Neural cell (in vitro differentiated cells): ENCODE measurements at regions not wholly inside any gene's neighbourhood (a gene's known extent, or its start where the extent isn't known, plus 50 kb on each side); places are given as distances from the start of the nearest gene placed in this dataset.

Experiments
- H2AFZ ChIP-seq: fragments of 200-600, 300-800 bp; sonication (generic), shearing (Covaris generic); 2 replicates; pipeline ENCODE4 v1.6.0; 2014; ENCODE audit warnings: low read depth, mild to moderate bottlenecking, antibody characterized with exemption, low read length, moderate library complexity
- H3F3A ChIP-seq: fragments of 200-600 bp; shearing (Covaris generic); 2 replicates; pipeline ENCODE4 v1.6.1; 2016; ENCODE audit warnings: mild to moderate bottlenecking, moderate library complexity, mixed read lengths, antibody characterized with exemption, low read length; ENCODE audit not compliant: insufficient read depth, poor library complexity, severe bottlenecking
- H3K27ac ChIP-seq: fragments of 200-600, 300-800 bp; sonication (generic), shearing (Covaris generic); 2 replicates; pipeline ENCODE4 v1.5.1; 2014; ENCODE audit warnings: mild to moderate bottlenecking, low read length, moderate library complexity
- H3K27me3 ChIP-seq: fragments of 300-800, 200-600 bp; sonication (generic), shearing (Covaris generic); 2 replicates; pipeline ENCODE4 v1.6.0; 2014; ENCODE audit warnings: mild to moderate bottlenecking, low read depth, low read length, moderate library complexity; ENCODE audit not compliant: insufficient read depth
- H3K36me3 ChIP-seq: fragments of 300-800, 200-600 bp; sonication (generic), shearing (Covaris generic); 2 replicates; pipeline ENCODE4 v1.5.1; 2014; ENCODE audit warnings: mild to moderate bottlenecking, antibody characterized with exemption, low read length, moderate library complexity; ENCODE audit not compliant: insufficient read depth
- H3K4me2 ChIP-seq: fragments of 300-800, 200-600 bp; sonication (generic), shearing (Covaris generic); 2 replicates; pipeline ENCODE4 v1.6.0; 2014; ENCODE audit warnings: mild to moderate bottlenecking, low read length
- H3K4me3 ChIP-seq: fragments of 300-800, 200-600 bp; sonication (generic), shearing (Covaris generic); 2 replicates; pipeline ENCODE4 v1.5.1; 2014; ENCODE audit warnings: mild to moderate bottlenecking, low read length, moderate library complexity
- H3K79me2 ChIP-seq: fragments of 200-600 bp; shearing (Covaris generic); replicated peaks from 2 replicates; pipeline ENCODE4 v1.6.0; 2014; ENCODE audit warnings: mild to moderate bottlenecking, low read length, moderate library complexity; ENCODE audit not compliant: insufficient read depth
- H3K9ac ChIP-seq: fragments of 300-800, 200-600 bp; sonication (generic), shearing (Covaris generic); 2 replicates; pipeline ENCODE4 v1.6.1; 2016; ENCODE audit warnings: mild to moderate bottlenecking, low read length, mixed read lengths
- H3K9me2 ChIP-seq: fragments of 200-600 bp; shearing (Covaris generic); 2 replicates; pipeline ENCODE4 v1.6.1; 2016; ENCODE audit warnings: mild to moderate bottlenecking, low read length, mixed read lengths; ENCODE audit not compliant: insufficient read depth
- H3K9me3 ChIP-seq: fragments of 200-600, 300-800 bp; sonication (generic), shearing (Covaris generic); 2 replicates; pipeline ENCODE4 v1.6.1; 2016; ENCODE audit warnings: mild to moderate bottlenecking, mixed run types, low read length, moderate library complexity, mixed read lengths
- H4K20me1 ChIP-seq: fragments of 200-600 bp; shearing (Covaris generic); 2 replicates; pipeline ENCODE4 v1.6.1; 2016; ENCODE audit warnings: mild to moderate bottlenecking, mixed run types; ENCODE audit not compliant: insufficient read depth
- EP300 ChIP-seq: fragments of 450-650 bp; conservative IDR thresholded peaks from 2 replicates; pipeline ENCODE4 v1.6.1; 2014; ENCODE audit warnings: antibody characterized with exemption, mild to moderate bottlenecking, moderate library complexity; ENCODE audit not compliant: poor library complexity, severe bottlenecking
- EZH2 ChIP-seq: fragments of 200-600, 300-800 bp; shearing (Covaris generic), sonication (generic); IDR thresholded peaks from 2 replicates; pipeline ENCODE4 v1.6.1; 2014; ENCODE audit warnings: antibody characterized with exemption, low read length, borderline replicate concordance, mild to moderate bottlenecking; ENCODE audit not compliant: insufficient read depth, poor library complexity, severe bottlenecking
- MXI1 ChIP-seq: fragments of 450-650 bp; conservative IDR thresholded peaks from 2 replicates; pipeline ENCODE4 v1.6.1; 2014; ENCODE audit warnings: antibody characterized with exemption, mild to moderate bottlenecking; ENCODE audit not compliant: poor library complexity, severe bottlenecking
- POLR2AphosphoS5 ChIP-seq: IDR thresholded peaks from 2 replicates; pipeline ENCODE4 v1.6.1; 2012
- RAD21 ChIP-seq: fragments of 450-650 bp; conservative IDR thresholded peaks from 2 replicates; pipeline ENCODE4 v1.6.1; 2014; ENCODE audit warnings: antibody characterized with exemption, mild to moderate bottlenecking, moderate library complexity
- SMC3 ChIP-seq: fragments of 450-650 bp; conservative IDR thresholded peaks from 2 replicates; pipeline ENCODE4 v1.6.1; 2014; ENCODE audit warnings: antibody characterized with exemption, mild to moderate bottlenecking, moderate library complexity; ENCODE audit not compliant: poor library complexity
- TAF1 ChIP-seq: IDR thresholded peaks from 2 replicates; pipeline ENCODE4 v1.6.1; 2012; ENCODE audit warnings: low read depth
- TF ChIP-seq, protein P1 (sequence below): fragments of 450-650 bp; IDR thresholded peaks from 2 replicates; pipeline ENCODE4 v1.5.1; 2014; ENCODE audit warnings: antibody characterized with exemption, mild to moderate bottlenecking, moderate library complexity; ENCODE audit not compliant: poor library complexity, severe bottlenecking
- TF ChIP-seq, protein P2 (sequence below): IDR thresholded peaks from 2 replicates; pipeline ENCODE4 v1.6.1; 2012; ENCODE audit warnings: borderline replicate concordance

DNA sequence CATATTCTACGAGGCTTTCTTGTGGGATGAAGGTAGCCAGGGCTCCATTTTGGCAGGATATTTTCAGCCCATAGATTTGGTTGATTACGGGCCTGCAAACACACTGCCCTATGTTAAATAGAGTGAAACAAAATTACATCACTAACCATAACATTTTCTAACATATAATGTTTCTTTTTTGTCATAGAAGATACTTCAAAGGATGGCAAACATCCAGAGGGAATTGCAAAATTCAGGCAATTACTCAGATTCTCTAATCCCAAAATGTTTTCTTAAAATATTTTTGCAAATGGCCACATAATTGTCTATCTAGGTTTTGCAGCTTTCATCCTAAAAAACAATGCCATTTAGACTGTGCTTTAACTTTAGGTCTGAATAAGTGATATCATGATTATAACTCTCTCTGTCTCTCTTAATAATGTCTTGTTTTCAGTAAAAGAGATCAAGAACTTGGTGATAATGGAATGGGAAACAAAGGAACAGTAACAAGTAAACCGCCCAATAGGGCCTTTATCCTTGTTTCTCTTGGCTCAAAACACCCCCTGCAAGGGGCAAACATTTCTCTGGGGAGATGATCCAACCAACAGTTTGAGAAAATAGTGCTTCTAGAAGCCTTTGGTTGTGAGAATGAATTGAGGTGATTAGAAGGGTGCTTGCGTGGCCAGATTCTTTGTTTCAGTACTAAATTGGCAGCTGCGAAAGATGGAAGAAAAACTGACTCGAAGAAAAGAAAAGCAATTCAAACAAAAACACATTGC, 54.4 kb upstream of the BTG1 start:
- TF ChIP-seq EP300 = no peak
- no peak for TF ChIP-seq EZH2
- TF ChIP-seq, protein P1, sequence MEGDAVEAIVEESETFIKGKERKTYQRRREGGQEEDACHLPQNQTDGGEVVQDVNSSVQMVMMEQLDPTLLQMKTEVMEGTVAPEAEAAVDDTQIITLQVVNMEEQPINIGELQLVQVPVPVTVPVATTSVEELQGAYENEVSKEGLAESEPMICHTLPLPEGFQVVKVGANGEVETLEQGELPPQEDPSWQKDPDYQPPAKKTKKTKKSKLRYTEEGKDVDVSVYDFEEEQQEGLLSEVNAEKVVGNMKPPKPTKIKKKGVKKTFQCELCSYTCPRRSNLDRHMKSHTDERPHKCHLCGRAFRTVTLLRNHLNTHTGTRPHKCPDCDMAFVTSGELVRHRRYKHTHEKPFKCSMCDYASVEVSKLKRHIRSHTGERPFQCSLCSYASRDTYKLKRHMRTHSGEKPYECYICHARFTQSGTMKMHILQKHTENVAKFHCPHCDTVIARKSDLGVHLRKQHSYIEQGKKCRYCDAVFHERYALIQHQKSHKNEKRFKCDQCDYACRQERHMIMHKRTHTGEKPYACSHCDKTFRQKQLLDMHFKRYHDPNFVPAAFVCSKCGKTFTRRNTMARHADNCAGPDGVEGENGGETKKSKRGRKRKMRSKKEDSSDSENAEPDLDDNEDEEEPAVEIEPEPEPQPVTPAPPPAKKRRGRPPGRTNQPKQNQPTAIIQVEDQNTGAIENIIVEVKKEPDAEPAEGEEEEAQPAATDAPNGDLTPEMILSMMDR = no peak
- no peak for TF ChIP-seq RAD21
- TF ChIP-seq MXI1 = no peak
- TF ChIP-seq POLR2AphosphoS5 = no peak
- TF ChIP-seq TAF1 = no peak
- TF ChIP-seq, protein P2, sequence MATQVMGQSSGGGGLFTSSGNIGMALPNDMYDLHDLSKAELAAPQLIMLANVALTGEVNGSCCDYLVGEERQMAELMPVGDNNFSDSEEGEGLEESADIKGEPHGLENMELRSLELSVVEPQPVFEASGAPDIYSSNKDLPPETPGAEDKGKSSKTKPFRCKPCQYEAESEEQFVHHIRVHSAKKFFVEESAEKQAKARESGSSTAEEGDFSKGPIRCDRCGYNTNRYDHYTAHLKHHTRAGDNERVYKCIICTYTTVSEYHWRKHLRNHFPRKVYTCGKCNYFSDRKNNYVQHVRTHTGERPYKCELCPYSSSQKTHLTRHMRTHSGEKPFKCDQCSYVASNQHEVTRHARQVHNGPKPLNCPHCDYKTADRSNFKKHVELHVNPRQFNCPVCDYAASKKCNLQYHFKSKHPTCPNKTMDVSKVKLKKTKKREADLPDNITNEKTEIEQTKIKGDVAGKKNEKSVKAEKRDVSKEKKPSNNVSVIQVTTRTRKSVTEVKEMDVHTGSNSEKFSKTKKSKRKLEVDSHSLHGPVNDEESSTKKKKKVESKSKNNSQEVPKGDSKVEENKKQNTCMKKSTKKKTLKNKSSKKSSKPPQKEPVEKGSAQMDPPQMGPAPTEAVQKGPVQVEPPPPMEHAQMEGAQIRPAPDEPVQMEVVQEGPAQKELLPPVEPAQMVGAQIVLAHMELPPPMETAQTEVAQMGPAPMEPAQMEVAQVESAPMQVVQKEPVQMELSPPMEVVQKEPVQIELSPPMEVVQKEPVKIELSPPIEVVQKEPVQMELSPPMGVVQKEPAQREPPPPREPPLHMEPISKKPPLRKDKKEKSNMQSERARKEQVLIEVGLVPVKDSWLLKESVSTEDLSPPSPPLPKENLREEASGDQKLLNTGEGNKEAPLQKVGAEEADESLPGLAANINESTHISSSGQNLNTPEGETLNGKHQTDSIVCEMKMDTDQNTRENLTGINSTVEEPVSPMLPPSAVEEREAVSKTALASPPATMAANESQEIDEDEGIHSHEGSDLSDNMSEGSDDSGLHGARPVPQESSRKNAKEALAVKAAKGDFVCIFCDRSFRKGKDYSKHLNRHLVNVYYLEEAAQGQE = no peak
- TF ChIP-seq SMC3 = no peak
- H3K79me2 ChIP-seq = no peaks in the 10 kb centered on the region
- H3K9me3 ChIP-seq = no peaks in the 10 kb centered on the region
- H3K4me2 ChIP-seq = no peak overlapping the region
- H3K9ac ChIP-seq = no peak overlapping the region
- H3K4me3 ChIP-seq = no peak overlapping the region
- no peaks in the 10 kb centered on the region for H3K9me2 ChIP-seq
- H4K20me1 ChIP-seq = no peaks in the 10 kb centered on the region
- H3F3A ChIP-seq = no peaks in the 10 kb centered on the region
- H3K27me3 ChIP-seq = no peaks in the 10 kb centered on the region
- H2AFZ ChIP-seq = no peak overlapping the region
- H3K36me3 ChIP-seq = no peaks in the 10 kb centered on the region
- no peak overlapping the region for H3K27ac ChIP-seq

DNA sequence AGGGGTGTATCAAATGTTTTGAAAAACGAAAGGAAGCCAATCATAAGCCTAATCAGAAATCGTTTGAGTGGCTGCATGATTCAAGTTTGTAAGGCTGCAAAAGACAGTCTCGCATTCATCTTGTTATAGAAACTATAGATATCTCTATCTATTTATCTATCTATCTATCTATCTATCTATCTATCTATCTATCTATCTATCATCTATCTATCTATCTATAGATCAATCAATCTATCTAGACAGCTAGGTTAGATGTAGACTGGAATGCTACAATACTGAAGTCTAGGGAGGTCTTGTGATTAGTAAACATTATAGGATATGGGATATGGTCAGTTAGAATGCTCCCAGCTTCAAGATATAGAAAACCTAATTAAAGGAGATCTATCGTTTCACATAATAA, 52.2 kb upstream of the BTG1 start:
- H3K27ac ChIP-seq = no peak overlapping the region
- H3K4me3 ChIP-seq = no peak overlapping the region
- no peaks in the 10 kb centered on the region for H3K79me2 ChIP-seq
- H3K4me2 ChIP-seq = no peak overlapping the region
- no peaks in the 10 kb centered on the region for H3K36me3 ChIP-seq
- H3K9me3 ChIP-seq = no peaks in the 10 kb centered on the region
- no peaks in the 10 kb centered on the region for H3F3A ChIP-seq
- no peak overlapping the region for H3K9ac ChIP-seq
- H3K9me2 ChIP-seq = no peaks in the 10 kb centered on the region
- H2AFZ ChIP-seq = no peak overlapping the region
- TF ChIP-seq, protein P2 = no peak
- TF ChIP-seq MXI1 (no peak), RAD21 (no peak), SMC3 (no peak), EP300 (no peak), POLR2AphosphoS5 (no peak), TAF1 (no peak), EZH2 (no peak)
- TF ChIP-seq, protein P1 = no peak
- no peaks in the 10 kb centered on the region for H4K20me1 ChIP-seq
- no peaks in the 10 kb centered on the region for H3K27me3 ChIP-seq
